Right atrium auricular region (tissue), 2 donors: ENCODE measurements at regions not wholly inside any gene's neighbourhood (a gene's known extent, or its start where the extent isn't known, plus 50 kb on each side); places are given as distances from the start of the nearest gene placed in this dataset.

Experiments
- DNase-seq: peaks from one replicate; pipeline ENCODE4 v3.0.0-alpha.2; 2019; ENCODE audit warnings: low spot score
- H3K27ac ChIP-seq, 2 donors: fragments of 200-600 bp; sonication (generic); 1 replicate in 1 of 2; 2 replicates in 1 of 2; pipeline ENCODE4 v1.5.1; 2016 to 2019
- H3K27me3 ChIP-seq, 2 donors: fragments of 200-600 bp; sonication (generic); one replicate each; pipeline versions ENCODE4 v1.5.1 to v1.6.0; 2017 to 2019
- H3K36me3 ChIP-seq: fragments of 200-600 bp; sonication (generic); one replicate; pipeline ENCODE4 v1.5.1; 2016
- H3K4me1 ChIP-seq, 2 donors: fragments of 200-600 bp; sonication (generic); one replicate each; pipeline versions ENCODE4 v1.5.1 to v1.6.0; 2017 to 2019
- H3K4me3 ChIP-seq, 2 donors: fragments of 200-600 bp; sonication (generic); 1 replicate in 1 of 2; 2 replicates in 1 of 2; pipeline ENCODE4 v1.5.1; 2017 to 2019; ENCODE audit warnings: mild to moderate bottlenecking in 1 of 2, moderate library complexity in 1 of 2
- H3K9me3 ChIP-seq, 2 donors: fragments of 200-600 bp; sonication (generic); one replicate each; pipeline ENCODE4 v1.5.1; 2019
- CTCF ChIP-seq, 2 donors: fragments of 200-600 bp; sonication (generic); IDR thresholded peaks; one replicate each; pipeline ENCODE4 v1.5.1; 2019; ENCODE audit warnings: antibody characterized with exemption in 2 of 2

DNA sequence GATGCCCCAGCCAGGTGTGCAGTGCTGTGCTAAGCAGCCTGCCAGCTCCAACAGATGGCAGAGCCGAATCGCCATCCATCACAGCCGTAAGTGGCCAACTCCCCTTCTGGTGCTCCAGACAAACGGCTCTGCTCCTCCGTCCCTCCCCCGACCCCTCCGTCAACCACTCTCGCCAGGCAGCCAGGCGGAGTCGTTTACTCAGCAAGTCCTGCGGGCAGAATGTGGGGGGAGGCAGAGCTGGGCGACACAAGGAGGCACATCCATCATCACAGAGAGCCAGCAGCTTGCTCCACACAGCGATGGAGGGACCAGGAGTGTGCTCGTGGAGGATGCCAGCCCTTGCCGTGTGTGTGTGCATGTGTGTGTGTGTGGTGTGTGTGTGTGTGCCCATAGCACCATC lies 206.6 kb upstream of the GRIK3 start:
- no peak overlapping the region for H3K27ac ChIP-seq
- no peak for DNase-seq
- H3K4me1 ChIP-seq: no peaks in the 10 kb centered on the region
- H3K9me3 ChIP-seq: no peaks in the 10 kb centered on the region
- H3K36me3 ChIP-seq: no peaks in the 10 kb centered on the region
- no peak overlapping the region for H3K4me3 ChIP-seq
- no peaks in the 10 kb centered on the region for H3K27me3 ChIP-seq
- TF ChIP-seq CTCF (IDR thresholded peaks at IDR 0.05): no peak

DNA sequence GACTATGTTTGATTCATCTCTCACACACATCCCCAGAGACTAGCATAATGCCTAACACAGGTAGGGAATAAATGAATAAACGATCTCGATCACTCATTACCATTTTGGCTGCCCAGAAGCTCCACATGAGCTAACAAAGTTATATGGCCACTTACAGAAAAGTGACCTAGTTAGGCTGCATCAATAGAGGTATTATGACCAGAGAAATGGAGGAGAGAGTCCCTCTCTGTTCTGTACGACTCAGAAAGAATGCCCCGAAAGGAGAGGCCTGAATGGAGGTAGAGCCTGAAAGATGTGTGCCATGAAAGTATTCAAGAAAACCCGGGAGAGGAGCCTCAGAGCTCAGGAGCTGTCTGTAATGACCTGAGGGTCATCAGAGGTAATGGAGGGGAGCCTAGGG lies 208.2 kb upstream of the GRIK3 start:
- Histone ChIP-seq H3K36me3 (no peaks in the 10 kb centered on the region), H3K4me3 (no peak overlapping the region), H3K4me1 (no peaks in the 10 kb centered on the region), H3K27me3 (no peaks in the 10 kb centered on the region), H3K9me3 (no peaks in the 10 kb centered on the region), H3K27ac (no peak overlapping the region)
- no peak for TF ChIP-seq CTCF (IDR thresholded peaks at IDR 0.05)
- DNase-seq: no peak

DNA sequence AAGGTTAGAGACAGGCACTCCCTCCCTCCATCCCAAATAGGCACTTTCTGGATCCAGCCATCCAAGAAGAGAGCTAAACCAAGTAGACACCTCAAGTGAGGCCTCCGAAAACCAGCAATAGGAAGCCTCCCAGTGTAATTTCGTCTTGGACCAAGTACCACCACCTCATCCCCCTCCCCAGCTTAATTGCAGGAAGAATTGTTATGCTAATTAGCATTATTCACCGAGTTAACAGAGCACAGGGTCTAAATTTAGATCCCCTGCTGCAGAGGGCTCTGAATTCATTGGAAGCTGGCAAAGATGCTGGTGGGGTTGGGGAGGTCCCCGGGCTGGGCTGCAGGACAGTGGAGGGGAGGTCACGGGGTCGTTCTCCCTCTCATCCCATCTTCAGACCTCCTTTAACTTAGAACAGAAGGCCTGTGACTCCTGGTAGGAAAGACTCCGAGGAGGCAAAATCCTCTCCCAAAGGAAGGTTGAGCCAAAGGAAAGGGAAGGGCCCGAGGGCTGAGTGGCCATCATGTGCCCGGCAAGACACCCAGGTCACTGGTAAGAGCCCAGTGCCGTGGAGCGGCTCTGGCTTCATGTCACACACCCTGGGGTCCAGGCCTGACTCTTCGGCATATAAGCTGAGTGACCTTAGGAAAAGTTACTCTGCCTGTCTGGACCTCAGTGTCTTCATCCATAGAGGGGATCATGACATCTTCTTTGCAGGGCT lies 209.2 kb upstream of the GRIK3 start:
- no peaks in the 10 kb centered on the region for H3K36me3 ChIP-seq
- TF ChIP-seq CTCF (IDR thresholded peaks at IDR 0.05): no peak
- no peak overlapping the region for H3K4me3 ChIP-seq
- H3K4me1 ChIP-seq: no peaks in the 10 kb centered on the region
- no peak for DNase-seq
- no peak overlapping the region for H3K27ac ChIP-seq
- H3K9me3 ChIP-seq: no peaks in the 10 kb centered on the region
- no peaks in the 10 kb centered on the region for H3K27me3 ChIP-seq

DNA sequence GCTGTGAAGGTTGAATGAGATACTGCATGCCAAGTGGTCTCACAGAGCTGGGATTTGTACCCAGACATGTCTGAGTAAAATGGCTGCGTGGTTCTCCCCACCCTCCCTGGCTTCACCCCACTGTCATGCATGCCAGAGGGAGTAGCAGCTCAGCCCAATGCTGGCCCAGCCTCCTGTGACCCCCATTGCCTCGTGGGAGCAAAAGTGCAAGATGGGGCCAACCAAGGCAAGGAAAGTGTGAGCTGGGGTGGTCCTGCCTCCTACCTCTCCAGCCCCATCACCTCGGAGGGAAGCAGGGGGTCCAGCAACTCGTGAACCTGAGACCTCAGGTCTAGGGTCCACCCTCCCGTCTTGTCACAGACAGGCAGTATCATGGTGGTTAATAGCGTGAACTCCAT lies 209.8 kb upstream of the GRIK3 start:
- H3K9me3 ChIP-seq: no peaks in the 10 kb centered on the region
- H3K36me3 ChIP-seq: no peaks in the 10 kb centered on the region
- no peak for TF ChIP-seq CTCF (IDR thresholded peaks at IDR 0.05)
- DNase-seq: no peak
- H3K4me1 ChIP-seq: no peaks in the 10 kb centered on the region
- H3K27me3 ChIP-seq: no peaks in the 10 kb centered on the region
- H3K4me3 ChIP-seq: no peak overlapping the region
- H3K27ac ChIP-seq: no peak overlapping the region

DNA sequence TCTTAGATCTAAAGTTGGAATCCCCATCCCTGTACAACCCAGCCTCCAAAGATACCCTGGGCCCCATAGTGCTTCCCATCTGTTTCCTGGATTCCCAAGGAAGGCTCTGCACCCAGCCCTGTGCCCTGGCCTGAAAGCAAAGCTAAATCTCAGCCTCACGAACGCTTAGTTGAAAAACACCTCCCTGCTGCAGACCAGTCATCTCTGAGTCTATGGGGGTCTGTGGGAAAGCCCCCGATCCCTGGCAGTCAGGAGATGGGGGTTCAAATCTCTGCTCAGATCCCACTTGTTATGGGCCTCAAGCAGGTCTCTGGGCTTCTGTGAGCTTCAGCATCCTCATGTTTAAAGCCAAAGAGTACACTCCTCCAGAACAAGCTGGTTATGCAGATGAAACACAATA lies 210.5 kb upstream of the GRIK3 start:
- Histone ChIP-seq H3K4me1 (no peaks in the 10 kb centered on the region), H3K4me3 (no peak overlapping the region), H3K36me3 (no peaks in the 10 kb centered on the region), H3K27me3 (no peaks in the 10 kb centered on the region), H3K27ac (no peak overlapping the region), H3K9me3 (no peaks in the 10 kb centered on the region)
- TF ChIP-seq CTCF (IDR thresholded peaks at IDR 0.05): no peak
- DNase-seq: no peak

GRCh38 chr1:37246631-37247030 lies 212.3 kb upstream of the GRIK3 start:
- Histone ChIP-seq H3K4me3 (no peak overlapping the region), H3K27me3 (no peaks in the 10 kb centered on the region), H3K4me1 (no peaks in the 10 kb centered on the region), H3K9me3 (no peaks in the 10 kb centered on the region), H3K36me3 (no peaks in the 10 kb centered on the region), H3K27ac (no peak overlapping the region)
- no peak for DNase-seq
- TF ChIP-seq CTCF (IDR thresholded peaks at IDR 0.05): no peak
